HL-60 (cell line): ENCODE measurements at regions not wholly inside any gene's neighbourhood (a gene's known extent, or its start where the extent isn't known, plus 50 kb on each side); places are given as distances from the start of the nearest gene placed in this dataset.

Experiments used
- POLR2AphosphoS5 ChIP-seq: IDR thresholded peaks from 2 replicates; pipeline ENCODE4 v1.6.1; 2012; ENCODE audit warnings: low read depth
- TF ChIP-seq, protein P1 (sequence below): IDR thresholded peaks from one replicate; pipeline ENCODE4 v1.5.1; 2011; ENCODE audit warnings: low read length, control low read depth, inconsistent platforms; ENCODE audit not compliant: insufficient read depth
- TF ChIP-seq, protein P2 (sequence below): IDR thresholded peaks from 2 replicates; pipeline ENCODE4 v1.6.1; 2012; ENCODE audit warnings: low read depth; ENCODE audit not compliant: insufficient replicate concordance

DNA sequence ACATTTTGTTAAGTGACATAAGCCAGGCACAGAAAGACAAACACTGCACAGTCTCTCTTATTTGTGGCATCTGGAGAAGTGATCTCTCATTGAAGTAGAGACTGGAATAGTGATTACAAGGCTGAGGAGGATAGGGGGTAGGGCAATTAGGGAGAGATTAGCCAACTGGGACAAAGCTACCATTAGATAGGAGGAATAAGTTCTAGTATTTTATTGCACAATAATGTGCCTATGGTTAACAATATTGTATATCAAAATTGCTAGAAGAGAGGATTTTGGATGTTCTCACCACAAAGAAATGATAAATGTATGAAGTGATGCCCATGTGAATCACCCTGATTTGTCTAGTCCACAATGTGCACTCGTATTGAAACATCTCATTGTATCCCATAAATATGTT lies 281.8 kb downstream of the MTRR start:
- TF ChIP-seq, protein P1, sequence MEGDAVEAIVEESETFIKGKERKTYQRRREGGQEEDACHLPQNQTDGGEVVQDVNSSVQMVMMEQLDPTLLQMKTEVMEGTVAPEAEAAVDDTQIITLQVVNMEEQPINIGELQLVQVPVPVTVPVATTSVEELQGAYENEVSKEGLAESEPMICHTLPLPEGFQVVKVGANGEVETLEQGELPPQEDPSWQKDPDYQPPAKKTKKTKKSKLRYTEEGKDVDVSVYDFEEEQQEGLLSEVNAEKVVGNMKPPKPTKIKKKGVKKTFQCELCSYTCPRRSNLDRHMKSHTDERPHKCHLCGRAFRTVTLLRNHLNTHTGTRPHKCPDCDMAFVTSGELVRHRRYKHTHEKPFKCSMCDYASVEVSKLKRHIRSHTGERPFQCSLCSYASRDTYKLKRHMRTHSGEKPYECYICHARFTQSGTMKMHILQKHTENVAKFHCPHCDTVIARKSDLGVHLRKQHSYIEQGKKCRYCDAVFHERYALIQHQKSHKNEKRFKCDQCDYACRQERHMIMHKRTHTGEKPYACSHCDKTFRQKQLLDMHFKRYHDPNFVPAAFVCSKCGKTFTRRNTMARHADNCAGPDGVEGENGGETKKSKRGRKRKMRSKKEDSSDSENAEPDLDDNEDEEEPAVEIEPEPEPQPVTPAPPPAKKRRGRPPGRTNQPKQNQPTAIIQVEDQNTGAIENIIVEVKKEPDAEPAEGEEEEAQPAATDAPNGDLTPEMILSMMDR, result no peak
- no peak for TF ChIP-seq POLR2AphosphoS5
- TF ChIP-seq, protein P2, sequence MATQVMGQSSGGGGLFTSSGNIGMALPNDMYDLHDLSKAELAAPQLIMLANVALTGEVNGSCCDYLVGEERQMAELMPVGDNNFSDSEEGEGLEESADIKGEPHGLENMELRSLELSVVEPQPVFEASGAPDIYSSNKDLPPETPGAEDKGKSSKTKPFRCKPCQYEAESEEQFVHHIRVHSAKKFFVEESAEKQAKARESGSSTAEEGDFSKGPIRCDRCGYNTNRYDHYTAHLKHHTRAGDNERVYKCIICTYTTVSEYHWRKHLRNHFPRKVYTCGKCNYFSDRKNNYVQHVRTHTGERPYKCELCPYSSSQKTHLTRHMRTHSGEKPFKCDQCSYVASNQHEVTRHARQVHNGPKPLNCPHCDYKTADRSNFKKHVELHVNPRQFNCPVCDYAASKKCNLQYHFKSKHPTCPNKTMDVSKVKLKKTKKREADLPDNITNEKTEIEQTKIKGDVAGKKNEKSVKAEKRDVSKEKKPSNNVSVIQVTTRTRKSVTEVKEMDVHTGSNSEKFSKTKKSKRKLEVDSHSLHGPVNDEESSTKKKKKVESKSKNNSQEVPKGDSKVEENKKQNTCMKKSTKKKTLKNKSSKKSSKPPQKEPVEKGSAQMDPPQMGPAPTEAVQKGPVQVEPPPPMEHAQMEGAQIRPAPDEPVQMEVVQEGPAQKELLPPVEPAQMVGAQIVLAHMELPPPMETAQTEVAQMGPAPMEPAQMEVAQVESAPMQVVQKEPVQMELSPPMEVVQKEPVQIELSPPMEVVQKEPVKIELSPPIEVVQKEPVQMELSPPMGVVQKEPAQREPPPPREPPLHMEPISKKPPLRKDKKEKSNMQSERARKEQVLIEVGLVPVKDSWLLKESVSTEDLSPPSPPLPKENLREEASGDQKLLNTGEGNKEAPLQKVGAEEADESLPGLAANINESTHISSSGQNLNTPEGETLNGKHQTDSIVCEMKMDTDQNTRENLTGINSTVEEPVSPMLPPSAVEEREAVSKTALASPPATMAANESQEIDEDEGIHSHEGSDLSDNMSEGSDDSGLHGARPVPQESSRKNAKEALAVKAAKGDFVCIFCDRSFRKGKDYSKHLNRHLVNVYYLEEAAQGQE, result no peak
